ENCODE measurements at regions not wholly inside any gene's neighbourhood (a gene's known extent, or its start where the extent isn't known, plus 50 kb on each side); places are given as distances from the start of the nearest gene placed in this dataset.

- TF ChIP-seq E2F5 (CRISPR knock-in tag; IDR thresholded peaks at IDR 0.05) (no peak), ZNF512 (CRISPR knock-in tag; IDR thresholded peaks at IDR 0.05; ENCODE audit: borderline replicate concordance) (no peak), ERG (CRISPR knock-in tag; IDR thresholded peaks at IDR 0.05) (no peak), HMGA2 (CRISPR knock-in tag; IDR thresholded peaks at IDR 0.05) (no peak), ATF3 (CRISPR knock-in tag; conservative IDR thresholded peaks at IDR 0.05) (no peak), AR (CRISPR knock-in tag; IDR thresholded peaks at IDR 0.05) (no peak), ZNF671 (CRISPR knock-in tag; IDR thresholded peaks at IDR 0.05) (no peak), ZNF281 (CRISPR knock-in tag; IDR thresholded peaks at IDR 0.05) (no peak)
These were observed 699.4 kb upstream of the FAM174A start (continued) for GRCh38 chr5:99835791-99836190.

- no peak for DNase-seq (ENCODE audit: low spot score)
- ChIA-PET CTCF (no interaction called here), POLR2A (no interaction called here)
- no peak overlapping the region for H3K4me3 Mint-ChIP-seq
- H3K4me1 Mint-ChIP-seq, result no peaks in the 10 kb centered on the region
- H3K36me3 Mint-ChIP-seq, result no peaks in the 10 kb centered on the region
- H3K27me3 Mint-ChIP-seq (ENCODE audit: low read depth), result no peaks in the 10 kb centered on the region
- no peaks in the 10 kb centered on the region for H3K9me3 Mint-ChIP-seq
- ATAC-seq, result no peak
- H3K27ac Mint-ChIP-seq, result no peak overlapping the region
- no peak for TF ChIP-seq USF1 (CRISPR knock-in tag; IDR thresholded peaks at IDR 0.05)
- no peak for TF ChIP-seq PRRX2 (CRISPR knock-in tag; IDR thresholded peaks at IDR 0.05)
- no peak for TF ChIP-seq ZNF532 (CRISPR knock-in tag; IDR thresholded peaks at IDR 0.05; ENCODE audit: borderline replicate concordance)
- TF ChIP-seq ZNF232 (CRISPR knock-in tag; IDR thresholded peaks at IDR 0.05), result no peak
- TF ChIP-seq NFYB (CRISPR knock-in tag; conservative IDR thresholded peaks at IDR 0.05; ENCODE audit: low read depth), result no peak
- no peak for TF ChIP-seq TP53 (CRISPR knock-in tag; IDR thresholded peaks at IDR 0.05)
- TF ChIP-seq E2F1 (CRISPR knock-in tag; IDR thresholded peaks at IDR 0.05), result no peak
- TF ChIP-seq ZNF512 (CRISPR knock-in tag; IDR thresholded peaks at IDR 0.05; ENCODE audit: borderline replicate concordance), result no peak
- no peak for TF ChIP-seq ZBTB43 (CRISPR knock-in tag; IDR thresholded peaks at IDR 0.05)
- no peak for TF ChIP-seq GABPB1 (CRISPR knock-in tag; IDR thresholded peaks at IDR 0.05)
These were observed 708.0 kb upstream of the FAM174A start for GRCh38 chr5:99827136-99827535.

Measured in WTC11 (cell line).